ENCODE measurements at regions not wholly inside any gene's neighbourhood (a gene's known extent, or its start where the extent isn't known, plus 50 kb on each side); places are given as distances from the start of the nearest gene placed in this dataset.

GRCh38 chr11:100545556-100545955, 141.5 kb upstream of the ARHGAP42 start:
- no peak for TF ChIP-seq CEBPB (IDR thresholded peaks at IDR 0.05)
- TF ChIP-seq, protein P1, sequence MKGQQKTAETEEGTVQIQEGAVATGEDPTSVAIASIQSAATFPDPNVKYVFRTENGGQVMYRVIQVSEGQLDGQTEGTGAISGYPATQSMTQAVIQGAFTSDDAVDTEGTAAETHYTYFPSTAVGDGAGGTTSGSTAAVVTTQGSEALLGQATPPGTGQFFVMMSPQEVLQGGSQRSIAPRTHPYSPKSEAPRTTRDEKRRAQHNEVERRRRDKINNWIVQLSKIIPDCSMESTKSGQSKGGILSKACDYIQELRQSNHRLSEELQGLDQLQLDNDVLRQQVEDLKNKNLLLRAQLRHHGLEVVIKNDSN (IDR thresholded peaks at IDR 0.05): no peak
- no peak for TF ChIP-seq YY1 (IDR thresholded peaks at IDR 0.05; ENCODE audit: low read depth)
- TF ChIP-seq EP300 (IDR thresholded peaks at IDR 0.05; ENCODE audit: borderline replicate concordance): no peak
- TF ChIP-seq, protein P2, sequence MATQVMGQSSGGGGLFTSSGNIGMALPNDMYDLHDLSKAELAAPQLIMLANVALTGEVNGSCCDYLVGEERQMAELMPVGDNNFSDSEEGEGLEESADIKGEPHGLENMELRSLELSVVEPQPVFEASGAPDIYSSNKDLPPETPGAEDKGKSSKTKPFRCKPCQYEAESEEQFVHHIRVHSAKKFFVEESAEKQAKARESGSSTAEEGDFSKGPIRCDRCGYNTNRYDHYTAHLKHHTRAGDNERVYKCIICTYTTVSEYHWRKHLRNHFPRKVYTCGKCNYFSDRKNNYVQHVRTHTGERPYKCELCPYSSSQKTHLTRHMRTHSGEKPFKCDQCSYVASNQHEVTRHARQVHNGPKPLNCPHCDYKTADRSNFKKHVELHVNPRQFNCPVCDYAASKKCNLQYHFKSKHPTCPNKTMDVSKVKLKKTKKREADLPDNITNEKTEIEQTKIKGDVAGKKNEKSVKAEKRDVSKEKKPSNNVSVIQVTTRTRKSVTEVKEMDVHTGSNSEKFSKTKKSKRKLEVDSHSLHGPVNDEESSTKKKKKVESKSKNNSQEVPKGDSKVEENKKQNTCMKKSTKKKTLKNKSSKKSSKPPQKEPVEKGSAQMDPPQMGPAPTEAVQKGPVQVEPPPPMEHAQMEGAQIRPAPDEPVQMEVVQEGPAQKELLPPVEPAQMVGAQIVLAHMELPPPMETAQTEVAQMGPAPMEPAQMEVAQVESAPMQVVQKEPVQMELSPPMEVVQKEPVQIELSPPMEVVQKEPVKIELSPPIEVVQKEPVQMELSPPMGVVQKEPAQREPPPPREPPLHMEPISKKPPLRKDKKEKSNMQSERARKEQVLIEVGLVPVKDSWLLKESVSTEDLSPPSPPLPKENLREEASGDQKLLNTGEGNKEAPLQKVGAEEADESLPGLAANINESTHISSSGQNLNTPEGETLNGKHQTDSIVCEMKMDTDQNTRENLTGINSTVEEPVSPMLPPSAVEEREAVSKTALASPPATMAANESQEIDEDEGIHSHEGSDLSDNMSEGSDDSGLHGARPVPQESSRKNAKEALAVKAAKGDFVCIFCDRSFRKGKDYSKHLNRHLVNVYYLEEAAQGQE (IDR thresholded peaks at IDR 0.05; ENCODE audit: low read depth): no peak
- TF ChIP-seq RAD21 (IDR thresholded peaks at IDR 0.05; ENCODE audit: low read depth): no peak
- no peak for TF ChIP-seq FOXM1 (IDR thresholded peaks at IDR 0.05; ENCODE audit: borderline replicate concordance, low read depth)
